Stimulated activated CD4-positive, alpha-beta T cell treated with anti-CD3 and anti-CD28 coated beads, TNF-alpha, amount 100 ng/mL, for 48 hours (primary cell): ENCODE measurements at regions not wholly inside any gene's neighbourhood (a gene's known extent, or its start where the extent isn't known, plus 50 kb on each side); places are given as distances from the start of the nearest gene placed in this dataset.

Experiments used
- DNase-seq, 3 donors: peaks; one replicate each; pipeline ENCODE4 v3.0.0-alpha.2; 2020; ENCODE audit warnings: low read depth in 3 of 3

DNA sequence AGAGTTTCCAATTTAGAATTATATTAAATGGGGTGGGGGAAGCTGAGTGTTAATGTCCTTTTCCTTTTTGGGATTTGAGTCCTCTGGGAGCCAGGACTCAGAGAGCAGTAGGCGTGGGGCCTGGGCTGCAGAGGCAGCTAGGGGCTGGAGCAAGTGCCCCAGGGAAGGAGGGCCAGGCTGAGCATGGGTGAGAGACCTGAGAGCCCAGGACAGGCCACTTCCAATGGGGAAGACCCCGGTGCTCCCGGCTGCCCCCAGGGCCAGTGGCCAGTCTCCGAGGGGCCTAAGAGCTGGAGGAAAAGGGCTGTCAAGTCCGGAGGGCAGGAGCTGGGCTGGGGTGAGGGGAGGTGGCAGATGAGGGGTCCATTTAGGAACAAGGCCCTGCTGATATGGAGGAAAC, 371.5 kb downstream of the ZNF536 start:
- no peak for DNase-seq

DNA sequence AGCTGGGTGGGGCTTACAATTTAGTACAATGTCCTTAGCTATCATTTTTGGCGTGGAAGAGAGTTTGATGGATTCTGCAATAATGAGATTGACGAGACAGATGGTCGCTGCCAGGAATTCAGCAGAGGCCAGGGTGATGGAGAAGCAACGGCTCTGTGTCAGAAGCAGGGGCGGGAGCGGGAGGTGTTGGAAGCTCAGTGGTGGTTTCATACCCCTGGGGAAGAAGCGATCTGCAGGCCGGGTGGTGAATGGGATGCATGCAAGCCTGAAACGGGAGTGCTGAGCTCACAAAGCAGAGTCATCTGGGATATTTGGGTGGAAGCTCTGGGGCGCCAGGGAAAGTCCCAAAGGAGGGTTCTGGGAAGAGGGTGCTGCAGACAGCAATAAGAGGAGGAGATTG, 370.8 kb downstream of the ZNF536 start:
- DNase-seq = no peak

DNA sequence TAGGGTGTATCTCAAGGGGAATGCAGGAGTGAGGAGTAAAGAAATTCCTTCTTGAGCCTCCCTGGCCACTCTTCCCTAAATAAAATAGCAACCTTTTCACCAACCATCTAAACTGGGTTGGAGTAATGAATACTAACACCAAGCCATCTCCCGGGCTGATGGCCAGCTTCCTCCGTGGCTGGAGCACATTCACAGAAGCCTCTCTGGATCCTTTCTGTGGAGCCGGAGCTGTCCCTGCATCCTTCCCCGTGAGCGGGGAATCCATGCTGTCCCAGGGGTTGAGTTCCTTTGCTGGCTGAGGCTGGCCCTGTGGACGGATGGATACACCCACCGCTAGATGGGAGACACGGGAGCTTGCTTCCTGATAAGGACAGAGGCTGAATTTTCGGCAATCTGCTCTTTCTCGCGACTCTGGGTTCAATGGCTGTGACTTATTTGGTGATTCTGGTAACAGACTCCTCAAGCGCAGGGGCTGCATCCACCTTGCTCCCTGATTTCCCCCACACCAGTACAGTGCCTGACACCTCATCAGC, 370.3 kb downstream of the ZNF536 start:
- no peak for DNase-seq

DNA sequence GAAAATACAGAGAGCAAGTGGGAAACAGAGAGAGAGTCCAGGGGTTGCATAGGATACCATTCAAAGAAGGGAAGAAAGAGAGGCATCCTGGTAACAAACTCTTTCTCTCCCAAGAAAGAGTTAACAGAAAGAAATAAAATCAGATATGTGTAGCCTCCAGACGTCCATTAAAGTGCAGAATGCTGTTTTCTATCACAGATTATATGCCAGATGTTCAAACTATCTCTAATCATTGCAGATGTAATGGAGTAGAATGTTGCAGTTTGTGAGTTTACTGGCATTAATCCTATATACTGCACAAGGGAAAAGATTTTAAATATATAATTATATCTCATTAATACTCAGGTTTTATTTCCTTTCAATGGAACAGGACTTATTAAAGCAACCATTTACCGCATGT, 369.4 kb downstream of the ZNF536 start:
- DNase-seq = no peak

DNA sequence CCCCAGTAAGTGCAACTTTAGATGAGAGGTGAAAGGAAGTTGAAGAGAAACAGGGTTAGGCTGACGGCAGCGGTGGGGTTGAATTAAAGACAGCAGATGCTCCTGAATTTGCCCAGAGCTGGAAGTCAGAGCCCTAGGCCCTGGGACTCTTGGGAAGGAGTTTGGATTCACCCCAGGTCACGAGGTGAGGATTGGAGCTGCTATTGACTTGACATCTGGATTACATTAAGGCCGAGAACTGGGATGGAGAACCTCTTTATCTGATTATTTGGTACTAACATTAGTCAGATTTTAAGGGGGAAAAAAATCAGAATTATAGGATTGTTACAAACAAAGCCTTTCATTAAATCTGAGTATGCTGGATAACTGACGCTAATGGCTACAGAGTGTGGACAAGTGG, 367.2 kb downstream of the ZNF536 start:
- DNase-seq = no peak

DNA sequence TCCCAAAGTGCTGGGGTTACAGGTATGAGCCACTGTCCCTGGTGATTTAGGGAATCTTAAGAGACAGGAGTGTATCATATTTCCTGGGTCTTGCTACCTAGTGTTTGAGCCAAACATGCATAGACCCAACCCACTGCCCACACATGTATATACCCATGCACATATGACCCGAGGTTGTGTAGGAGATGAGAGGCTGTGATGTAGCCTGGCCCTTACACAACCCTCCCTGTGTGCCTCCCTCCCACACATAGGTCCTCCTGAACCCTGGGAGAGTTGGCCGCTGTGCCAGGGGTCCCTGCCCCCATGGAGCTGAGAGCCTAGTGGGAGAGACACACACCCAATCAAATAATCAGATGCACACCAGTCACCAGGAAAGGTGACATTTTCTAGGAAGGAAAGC, 365.9 kb downstream of the ZNF536 start:
- no peak for DNase-seq

DNA sequence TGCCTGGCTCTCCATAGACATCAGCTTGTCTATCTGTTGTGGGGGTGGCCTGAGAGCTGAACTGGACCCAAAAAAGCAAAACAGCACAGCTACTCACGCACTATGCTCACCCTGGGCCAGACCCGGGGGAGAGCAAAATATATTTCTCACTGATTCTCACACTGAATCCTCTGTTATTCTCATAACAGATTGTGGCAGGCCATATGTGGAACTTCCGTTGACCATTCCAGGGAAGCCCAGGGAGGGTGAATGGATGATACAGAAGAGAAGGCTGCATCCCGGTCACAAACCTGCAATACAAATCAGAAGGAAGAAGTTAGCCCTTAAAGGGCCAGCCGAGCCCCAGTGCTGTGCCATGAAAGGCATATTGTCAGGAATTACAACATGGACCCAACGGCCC, 362.5 kb downstream of the ZNF536 start:
- DNase-seq = no peak

DNA sequence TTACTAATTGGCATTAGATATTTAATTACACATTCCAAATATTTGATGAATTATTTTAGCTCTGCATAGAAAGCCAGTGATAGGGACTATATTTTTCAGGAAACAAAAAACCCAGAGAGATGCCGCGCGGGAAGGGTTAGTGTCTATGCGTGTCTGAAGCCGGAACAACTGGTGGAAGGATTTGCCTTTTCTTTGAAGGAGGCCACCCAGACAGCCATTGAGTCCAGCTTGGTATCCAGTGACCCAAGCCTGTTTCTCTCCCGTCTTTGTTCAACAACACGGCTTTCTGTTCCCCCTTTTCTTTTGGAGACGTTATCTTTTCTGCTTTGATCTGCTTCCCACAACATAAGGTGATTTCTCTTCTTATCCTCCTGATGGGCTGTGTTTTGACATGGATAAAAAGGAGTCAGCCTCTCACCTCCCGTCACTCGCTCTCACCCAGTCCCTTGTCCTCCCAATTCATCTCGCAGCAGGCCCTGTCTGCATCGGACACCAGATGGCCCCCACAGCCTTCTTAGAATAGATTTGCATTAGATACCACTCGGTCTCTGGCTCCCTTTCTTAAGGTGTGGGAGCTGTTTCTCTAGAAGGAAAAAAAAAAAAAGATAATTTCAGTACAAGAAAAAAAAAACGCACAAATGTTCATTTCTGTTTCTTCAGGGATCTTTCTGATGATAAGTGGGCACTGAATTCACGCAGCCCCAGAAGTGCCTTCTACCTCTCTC, 361.8 kb downstream of the ZNF536 start:
- no peak for DNase-seq

DNA sequence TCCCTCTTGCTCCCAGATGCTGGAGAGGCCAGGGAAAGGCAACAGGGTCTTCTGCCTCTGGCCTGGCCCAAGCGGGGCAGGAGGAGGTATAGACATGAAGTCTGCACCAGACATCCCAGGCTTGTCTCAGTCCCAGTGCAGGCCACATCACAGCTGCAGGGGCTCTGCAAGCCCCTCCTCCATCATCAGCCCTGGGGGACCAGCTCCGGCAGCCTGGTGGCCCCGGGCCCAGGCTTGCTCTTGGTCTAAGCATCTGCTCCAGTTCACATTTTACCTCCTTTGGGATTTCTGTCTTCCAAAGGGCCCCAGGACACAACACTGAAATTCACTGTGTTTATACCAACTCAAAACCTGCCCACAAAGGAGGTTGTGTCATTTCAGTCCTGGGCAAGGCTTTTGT, 359.4 kb downstream of the ZNF536 start:
- no peak for DNase-seq

DNA sequence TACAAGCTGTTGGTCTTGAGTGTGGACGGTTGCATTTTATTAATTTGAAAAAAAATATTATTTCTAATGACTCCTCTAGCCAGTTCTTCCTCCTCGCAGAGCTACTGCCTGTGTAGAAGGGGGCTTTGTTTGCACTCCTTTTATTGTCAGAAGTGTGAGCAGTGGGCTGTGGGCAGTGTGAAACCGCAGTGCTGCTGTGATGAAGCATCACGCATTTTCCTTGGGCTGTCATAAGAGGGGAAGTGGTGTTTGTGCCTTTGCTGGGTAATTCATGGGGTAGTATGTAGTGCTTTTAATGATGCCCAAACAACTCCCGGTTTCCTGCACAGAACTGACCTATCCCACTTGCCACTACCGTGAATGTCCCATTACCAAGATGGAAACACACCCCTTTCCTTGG, 357.3 kb downstream of the ZNF536 start:
- DNase-seq = no peak

DNA sequence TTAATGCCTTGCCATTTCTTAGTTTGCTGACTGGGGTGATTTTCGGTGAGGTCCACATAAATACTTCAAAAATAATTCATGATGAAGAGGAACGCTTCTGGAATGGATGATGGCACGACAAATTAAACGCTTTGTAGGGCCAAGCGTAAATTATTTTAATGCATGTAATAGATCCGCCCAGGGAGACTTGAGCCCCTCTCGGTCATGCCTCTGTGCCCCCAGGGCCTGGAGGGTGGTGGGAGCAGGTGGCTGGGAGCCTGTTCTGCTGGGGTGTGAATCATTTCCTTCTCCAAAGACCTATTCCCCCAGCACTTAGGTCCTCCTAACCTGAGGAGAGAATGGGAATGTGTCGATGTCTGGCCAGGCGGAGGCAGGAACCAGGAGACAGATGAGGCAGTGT, 350.6 kb downstream of the ZNF536 start:
- DNase-seq = no peak

DNA sequence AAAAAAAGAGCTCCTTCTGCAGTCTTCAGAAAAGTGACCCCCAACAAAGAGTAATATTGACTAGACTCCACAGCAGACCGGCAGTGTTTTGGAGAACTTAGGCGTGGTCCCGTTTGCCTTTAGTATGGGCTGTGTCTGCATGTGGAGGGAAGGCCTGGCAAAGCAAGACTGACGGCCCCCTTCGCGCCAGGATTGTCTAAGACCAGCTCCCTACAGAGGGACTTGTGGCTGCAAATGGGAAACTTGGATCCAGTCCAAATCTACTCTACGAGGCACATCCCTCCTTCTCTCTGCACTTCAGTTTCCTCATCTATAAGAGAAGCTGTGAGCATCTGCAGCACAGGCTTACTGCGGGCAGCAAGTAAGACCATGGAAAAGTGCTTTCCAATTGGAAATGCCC, 350.0 kb downstream of the ZNF536 start:
- DNase-seq = no peak

DNA sequence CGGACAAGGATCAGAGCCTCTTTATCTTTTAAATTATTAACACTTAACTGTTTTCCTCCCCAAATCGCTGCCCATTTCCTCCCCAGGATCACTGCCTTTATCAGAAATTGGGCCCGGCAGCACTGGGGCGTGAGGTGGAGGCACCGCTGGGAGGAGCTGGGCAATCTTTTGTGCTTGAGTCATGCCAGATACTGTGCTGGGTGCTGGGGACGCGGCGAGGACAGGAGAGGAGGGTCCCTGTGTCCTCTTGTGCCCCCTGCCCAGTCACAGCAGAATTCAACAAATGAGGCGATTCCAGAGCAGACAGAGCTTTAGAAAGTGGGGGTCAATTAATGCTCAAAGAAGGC, 347.8 kb downstream of the ZNF536 start:
- no peak for DNase-seq

DNA sequence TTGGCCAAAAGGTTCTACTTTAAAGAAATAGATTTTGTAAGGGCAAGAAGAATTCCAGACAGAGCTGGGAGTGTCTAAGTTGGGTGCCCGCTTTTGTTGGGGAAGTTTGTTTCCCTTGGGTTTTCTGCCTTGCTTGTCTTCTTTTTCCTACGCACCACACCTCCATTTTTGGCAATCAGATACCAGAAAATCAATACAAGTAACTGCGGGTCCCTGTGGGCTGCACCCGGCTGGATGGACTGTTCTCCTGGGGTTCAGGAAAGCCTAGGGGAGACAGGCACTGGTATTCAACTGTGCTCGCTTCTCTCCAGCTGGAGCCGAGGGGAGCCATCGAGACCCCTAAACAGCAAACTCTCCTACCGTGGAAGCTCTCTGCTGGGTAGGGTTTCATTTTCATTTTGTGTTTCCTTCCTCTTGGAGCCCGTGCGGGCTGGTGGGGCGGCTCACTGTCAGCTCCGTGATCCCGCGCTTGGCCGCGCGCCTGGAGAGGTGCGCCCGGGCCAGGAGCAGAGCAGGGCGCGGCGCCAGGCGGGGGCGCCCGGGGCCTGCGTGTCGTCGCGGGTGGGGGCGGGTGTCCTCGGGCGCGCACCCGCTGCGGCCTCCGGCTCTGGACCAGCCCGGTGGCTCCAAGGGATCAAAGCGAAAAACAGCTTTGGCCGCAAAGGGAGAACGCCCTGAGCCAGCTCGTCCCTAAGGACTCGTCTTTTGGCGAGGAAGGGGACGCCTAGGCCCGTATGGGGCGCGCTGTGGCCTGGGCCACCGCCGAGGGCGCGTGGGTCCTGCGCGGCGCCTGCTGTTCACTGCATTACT, 347.2 kb downstream of the ZNF536 start:
- DNase-seq = peak in 1 of 3 donors; percentile 8

DNA sequence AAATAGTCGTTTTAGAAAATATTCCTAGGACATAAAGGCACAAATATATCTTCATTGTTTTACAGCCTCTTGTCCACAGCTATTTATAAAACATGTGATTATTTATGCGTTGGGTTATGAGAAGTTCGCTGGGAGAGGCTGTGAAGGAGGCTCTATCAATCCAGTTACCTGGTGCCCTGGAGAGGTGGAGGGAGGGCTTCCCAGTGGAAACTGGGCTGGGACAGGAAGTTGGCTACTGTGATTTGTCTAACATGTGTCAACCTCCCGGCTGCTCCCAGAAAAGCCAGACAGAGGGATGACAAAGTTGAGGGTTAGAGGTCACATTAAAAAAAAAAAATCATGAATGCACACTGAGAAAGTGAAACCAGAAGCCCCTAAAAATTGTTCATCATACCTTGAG, 346.5 kb downstream of the ZNF536 start:
- DNase-seq = no peak

DNA sequence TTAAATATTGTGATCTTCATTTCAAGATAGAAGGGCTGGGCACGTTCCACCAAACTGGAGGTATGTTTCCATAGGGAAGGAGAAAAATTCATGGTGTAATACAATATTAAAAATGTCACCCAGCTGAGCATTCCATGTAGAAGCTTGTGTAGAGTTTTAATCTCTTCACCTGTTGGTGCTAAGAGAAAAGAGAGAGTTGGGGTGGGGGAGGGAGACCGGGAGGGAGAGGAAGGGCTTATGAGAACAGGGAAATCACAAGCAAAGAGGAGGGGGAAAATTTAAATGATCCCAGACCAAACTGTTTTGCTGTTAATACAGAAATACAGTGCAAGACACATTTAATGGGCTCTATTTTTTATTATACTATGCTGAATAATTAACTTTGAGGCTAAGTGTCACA, 345.8 kb downstream of the ZNF536 start:
- no peak for DNase-seq

DNA sequence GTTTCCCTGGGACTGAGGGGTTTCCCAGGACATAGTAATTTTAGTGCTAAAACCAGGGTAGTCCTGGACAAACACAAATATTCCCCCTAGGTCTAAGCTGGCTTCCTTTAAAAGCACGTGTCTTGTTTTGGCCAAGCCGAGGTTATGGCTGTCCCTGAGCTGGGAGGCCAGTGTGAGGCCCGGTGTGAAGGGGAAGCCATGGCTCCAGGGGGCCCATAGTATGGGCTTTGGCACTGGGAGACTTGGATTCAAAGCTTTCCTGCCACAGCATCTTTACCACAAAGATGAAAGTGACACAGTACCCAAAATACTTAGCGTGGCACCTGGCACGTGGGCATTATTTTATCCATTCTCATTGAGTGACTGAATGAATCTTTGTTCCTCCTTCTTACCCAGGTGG, 345.2 kb downstream of the ZNF536 start:
- DNase-seq = no peak

DNA sequence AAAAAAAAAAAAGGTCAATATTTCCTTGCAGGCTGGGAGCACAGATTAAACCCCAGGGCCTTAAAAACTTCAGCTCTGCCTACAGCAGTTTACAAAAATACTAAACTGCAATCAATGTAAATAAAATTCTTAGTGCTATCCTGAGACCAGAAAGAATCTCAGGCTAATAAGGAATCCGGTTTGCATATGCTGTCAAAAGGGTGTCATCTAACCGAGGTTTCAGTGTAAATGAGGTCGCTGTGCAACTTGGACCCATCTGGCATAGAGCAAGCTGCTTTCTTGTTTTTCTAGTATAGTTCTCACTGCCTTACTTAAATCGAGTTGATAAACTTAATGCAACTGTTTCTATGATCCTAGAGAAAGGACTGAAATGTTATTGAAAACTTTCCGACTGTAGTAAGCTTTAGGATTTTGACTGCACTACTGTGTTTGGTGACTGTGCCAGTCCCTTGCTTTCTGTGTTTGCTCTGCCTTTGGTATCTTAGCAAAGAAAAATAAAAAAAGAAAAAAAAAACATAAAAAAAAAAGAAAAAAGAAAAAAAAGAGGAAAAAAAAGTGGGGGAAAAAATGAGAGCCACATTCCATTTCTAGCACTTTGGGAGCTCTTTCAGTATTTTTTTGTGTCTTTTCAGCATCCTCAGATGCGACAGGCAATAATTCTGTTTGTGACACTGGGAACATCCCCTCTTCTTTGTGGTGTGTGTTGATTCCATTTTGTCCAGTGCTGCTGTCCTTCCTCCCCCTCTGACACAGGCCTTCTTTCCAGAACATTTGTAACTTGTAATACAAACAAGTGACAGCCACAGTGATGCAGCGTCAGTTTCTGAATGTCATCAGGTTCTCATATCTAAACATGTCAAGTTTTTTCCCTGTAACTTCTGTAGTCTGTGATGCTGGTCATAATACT, 340.5 kb downstream of the ZNF536 start:
- DNase-seq = no peak

DNA sequence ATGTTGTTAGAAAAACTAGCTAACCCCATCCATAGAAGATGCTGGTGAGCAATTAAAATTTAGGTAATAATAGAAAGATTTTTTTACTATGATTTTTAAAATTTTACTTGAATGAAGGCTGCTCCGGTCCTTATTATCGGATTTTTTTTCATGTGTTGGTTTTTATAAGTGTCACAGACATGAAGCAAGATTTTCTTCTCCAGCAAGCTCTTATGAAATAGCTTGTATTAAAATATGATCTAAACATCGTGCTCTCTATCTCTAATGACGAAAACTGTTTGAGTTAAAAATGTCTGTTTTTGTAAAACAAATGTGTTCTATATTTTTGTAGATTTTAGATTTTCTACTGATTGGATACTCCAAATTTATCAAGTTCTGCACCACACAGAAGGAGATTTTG, 339.6 kb downstream of the ZNF536 start:
- DNase-seq = no peak

DNA sequence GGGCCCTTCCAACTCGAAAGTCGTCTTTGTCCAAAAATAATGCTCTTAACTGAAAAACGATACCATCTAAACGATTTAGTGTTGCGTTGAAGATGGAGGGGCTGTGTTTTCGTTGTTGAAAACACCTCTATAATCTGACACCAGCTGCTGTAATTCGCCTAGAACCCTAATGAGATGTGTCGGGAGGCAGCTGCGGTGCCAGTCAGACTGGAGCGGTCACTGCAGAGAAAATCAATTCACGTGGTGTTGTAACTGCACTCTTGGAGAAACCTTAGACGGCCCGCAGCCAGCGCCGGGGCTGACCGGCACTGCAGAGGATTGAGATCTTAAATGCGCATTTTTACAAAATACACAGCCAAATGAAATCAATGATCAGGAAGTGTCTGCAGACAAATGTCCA, 339.1 kb downstream of the ZNF536 start:
- DNase-seq = no peak

DNA sequence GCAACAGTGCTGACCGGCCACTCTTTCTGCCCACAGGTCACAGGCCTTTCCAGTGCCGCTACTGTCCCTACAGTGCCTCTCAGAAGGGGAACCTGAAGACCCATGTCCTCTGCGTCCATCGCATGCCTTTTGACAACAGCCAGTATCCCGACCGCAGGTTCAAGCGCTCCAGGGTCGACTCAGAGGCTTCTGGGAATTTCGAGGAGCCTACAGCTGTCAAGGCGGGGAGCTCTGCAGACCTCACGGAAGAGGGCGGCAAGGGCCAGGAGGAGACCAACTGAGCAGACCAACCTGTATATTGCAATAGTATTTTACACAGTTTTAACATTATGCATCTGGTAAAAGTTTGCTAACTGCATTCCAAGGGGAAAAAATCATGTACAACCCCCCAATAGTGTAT, 338.5 kb downstream of the ZNF536 start:
- DNase-seq = no peak

DNA sequence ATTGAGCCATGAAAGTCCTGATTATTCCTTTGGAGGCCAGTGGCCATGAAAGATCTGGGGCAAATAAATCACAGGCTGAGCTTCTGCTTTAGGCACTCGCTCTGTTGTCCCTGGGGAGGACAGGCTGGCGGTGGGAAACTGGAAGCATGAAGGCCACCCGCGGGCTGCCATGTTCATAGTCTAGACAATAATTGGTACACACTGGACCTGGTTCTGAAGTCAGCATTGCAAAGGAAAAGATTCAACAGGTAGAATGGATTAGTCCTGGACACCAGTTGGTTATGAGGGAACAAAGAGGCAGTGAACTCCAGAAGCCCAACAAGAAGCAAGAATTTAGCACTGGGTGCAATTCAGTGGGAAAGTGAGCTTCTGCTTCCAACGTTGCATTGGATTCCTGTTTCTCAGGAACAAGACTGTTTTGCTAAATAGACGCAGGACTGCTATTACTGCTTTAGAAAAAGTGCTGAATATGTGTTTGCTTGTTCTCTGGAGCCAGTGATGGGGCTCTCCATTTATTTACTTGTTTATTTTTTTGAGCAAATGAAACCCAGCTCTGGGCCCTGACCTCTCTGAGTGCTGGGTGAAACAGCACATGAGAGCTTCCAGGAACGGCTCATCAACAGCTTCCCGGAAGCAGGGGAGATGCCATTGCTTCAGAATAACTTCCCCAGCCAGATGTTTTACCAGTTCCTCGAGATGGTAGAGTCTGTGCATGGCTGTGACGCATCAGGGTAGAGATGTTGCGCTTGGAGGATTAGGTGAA, 336.4 kb downstream of the ZNF536 start:
- DNase-seq = no peak
